HG03432 (cell line): ENCODE measurements at regions not wholly inside any gene's neighbourhood (a gene's known extent, or its start where the extent isn't known, plus 50 kb on each side); places are given as distances from the start of the nearest gene placed in this dataset.

Source experiments
- ATAC-seq: cut with Tn5 transposase; IDR thresholded peaks from one replicate; pipeline ENCODE4 v1.9.1; 2021; ENCODE audit warnings: mild to moderate bottlenecking, moderate library complexity; ENCODE audit not compliant: unreplicated experiment

GRCh38 chr3:68328049-68328448 is 604.3 kb downstream of the TAFA4 start:
- ATAC-seq: no peak

DNA sequence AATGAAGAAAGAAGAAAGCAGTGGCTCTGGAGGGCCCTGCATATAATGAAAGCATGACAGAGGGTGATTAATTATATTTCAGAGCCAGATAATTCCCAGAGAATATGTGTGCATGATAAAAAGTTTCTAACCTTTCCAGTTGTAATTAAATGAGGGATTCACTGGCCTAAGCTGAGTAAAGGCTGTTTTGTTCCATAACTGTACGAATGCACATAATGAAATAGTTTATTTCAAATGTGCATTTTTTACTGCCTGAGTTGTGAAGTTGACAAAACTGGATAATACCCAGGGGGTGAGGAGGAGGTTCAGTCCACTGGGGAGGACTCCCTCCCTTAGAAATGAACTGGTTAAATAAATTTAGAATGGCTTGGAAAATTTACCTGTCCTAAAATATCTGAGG is 616.4 kb downstream of the TAFA4 start:
- ATAC-seq: no peak

GRCh38 chr3:68315546-68315945 is 616.8 kb downstream of the TAFA4 start:
- no peak for ATAC-seq

- ATAC-seq: no peak
Measured at GRCh38 chr3:68306571-68306970, 625.8 kb downstream of the TAFA4 start.

DNA sequence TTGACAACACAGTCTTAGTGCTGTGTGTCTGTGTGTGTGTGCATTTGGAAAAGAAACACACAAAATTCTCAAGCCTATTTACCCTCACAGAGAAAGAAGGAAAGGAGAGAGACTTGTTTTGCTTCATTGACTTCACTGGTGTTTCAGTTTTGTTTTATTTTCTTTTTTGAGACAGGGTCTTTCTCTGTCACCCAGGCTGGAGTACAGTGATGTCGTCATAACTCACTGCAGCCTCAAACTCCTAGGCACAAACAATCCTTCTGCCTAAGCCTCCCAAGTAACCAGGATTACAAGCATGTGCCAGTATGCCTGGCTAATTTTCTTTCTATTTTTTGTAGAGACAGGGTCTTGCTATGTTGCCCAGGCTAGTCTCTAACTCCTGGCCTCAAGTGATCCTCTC is 636.9 kb downstream of the TAFA4 start:
- ATAC-seq: no peak

DNA sequence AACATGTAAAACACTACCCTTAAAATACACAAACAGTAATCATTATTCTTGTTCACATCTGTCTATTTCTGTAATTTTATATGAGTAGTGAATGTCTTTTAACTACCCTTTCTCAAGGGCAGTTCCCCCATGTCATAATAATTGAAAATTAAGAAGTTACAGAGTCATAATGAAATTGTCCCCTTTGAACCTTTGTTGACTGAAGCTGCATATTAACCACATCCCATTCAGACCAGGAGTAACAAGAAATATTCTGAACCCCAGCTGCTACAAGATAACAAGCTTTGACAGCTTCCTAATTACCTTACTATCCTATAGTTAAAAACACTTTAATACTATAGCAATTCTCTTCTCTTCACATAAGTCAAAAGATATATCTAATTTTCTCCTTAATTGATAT is 635.9 kb upstream of the SUCLG2 start:
- ATAC-seq: no peak

- no peak for ATAC-seq
Measured at GRCh38 chr3:68288085-68288484, 633.7 kb upstream of the SUCLG2 start.

DNA sequence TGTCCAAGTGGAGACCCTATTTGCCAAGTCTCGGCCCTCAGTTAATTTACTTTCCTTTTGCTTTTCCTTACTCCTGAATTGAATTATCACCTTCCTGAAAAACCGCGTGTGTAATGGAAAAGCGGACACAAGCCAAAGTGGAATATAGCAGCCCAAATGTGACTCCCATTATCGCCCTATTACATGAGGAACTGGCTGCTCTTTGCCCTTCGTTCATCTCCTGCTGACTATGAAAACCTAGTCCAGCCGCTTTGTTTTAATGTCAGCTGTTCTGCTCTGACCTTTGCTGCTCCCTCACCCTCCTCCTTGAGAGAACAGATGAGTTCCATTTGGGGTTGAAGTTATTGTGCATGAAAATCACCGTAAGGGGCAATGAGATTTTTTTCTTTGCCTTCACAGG is 632.7 kb upstream of the SUCLG2 start:
- ATAC-seq: no peak

DNA sequence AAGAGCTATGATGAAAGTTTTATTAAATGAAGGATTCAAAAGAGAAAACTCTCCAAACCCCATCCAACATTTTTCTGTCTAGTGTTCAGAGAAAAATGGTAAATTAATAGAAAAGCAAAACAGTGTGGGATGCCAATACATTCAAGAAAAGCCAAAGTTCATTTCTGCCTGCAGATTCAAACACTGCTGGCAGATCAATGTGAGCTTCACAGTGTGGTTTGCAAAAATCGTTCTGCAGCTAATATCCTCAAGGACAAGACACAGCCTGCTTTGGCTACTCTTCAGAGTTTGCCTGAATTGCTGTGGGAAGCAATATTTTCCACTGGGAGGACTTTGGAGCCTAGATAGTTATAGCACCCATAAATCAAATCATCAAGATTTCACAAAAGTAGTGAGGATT is 619.9 kb upstream of the SUCLG2 start:
- no peak for ATAC-seq

DNA sequence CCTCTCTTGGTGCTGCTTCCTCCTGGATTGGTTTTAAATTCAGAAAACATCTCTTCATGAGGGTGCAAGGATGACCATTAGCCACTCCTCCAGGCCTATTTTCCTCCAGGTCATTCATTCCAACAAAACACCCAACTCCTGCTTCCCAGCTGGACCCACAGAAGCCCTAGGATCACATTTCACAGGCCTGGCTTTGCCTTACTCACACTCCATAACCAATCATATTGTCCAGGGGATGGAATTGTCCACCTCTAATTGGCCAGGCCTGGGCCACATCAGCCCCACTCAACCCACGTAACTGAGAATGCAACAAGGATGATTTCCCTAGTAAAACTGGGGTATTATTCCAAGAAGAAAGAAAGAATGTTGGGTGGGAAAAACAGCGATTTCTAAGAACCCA is 616.7 kb upstream of the SUCLG2 start:
- ATAC-seq: no peak

GRCh38 chr3:68256635-68257223 is 602.3 kb upstream of the SUCLG2 start:
- no peak for ATAC-seq

- ATAC-seq: no peak
Measured at GRCh38 chr3:68249265-68249664, 594.9 kb upstream of the SUCLG2 start.

DNA sequence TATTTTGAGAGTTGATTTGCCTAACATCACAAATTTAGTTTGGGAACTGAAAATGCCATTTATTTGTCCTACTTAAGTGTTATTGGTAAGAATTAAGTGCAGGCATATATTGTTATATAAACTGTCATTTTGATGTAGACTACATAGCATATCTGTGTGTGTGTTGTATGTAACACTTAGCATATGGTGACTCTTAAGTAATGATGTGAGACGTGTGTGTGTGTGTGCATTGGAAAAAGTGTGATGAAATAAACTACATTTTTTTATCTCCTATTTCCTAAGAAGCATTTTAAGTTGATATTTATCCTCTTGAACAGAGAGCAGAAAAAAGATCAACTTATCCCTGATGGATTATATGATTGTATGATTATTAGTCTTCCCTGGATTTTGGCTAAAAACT is 588.2 kb upstream of the SUCLG2 start:
- no peak for ATAC-seq

GRCh38 chr3:68239542-68239941 is 585.1 kb upstream of the SUCLG2 start:
- no peak for ATAC-seq

- ATAC-seq: no peak
Measured at GRCh38 chr3:68234076-68234780, 579.8 kb upstream of the SUCLG2 start.

DNA sequence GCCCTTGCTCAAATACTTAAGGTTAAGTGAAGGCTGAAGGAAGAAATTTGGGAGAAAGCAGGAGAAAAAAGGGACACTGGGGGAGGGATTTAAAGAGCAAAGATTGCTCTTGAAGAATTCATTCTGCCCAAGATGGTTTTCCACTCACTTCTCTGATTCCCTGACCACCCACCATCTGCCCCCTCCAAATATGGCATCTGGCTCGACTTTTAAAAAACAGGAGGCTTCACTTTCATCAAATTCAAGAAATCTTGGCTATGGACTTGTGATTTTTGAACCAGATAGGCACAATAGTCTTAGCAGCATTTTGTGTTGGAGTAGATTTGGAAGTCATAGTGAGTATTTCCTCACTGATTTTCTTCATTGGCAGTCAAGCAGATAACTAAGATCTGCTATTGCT is 574.4 kb upstream of the SUCLG2 start:
- no peak for ATAC-seq

DNA sequence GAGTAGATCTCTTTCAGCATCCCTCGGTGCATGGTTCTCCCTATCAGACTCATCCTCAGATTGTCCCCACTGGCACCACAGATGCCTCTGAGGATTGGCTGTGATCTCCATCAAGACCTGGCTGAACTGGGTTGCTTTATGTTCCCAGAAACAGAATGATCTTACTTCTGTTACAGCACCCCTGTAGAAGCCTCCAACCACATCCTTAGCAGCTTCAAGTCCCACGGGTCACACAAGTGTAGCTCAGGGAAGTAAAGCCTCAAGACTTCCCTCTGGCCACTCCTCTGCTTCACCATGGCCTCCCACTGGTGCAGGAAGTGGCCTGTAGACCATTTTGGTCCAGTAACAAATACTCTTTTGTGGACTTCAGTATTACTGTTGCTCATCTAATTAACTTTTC is 566.4 kb upstream of the SUCLG2 start:
- ATAC-seq: no peak

DNA sequence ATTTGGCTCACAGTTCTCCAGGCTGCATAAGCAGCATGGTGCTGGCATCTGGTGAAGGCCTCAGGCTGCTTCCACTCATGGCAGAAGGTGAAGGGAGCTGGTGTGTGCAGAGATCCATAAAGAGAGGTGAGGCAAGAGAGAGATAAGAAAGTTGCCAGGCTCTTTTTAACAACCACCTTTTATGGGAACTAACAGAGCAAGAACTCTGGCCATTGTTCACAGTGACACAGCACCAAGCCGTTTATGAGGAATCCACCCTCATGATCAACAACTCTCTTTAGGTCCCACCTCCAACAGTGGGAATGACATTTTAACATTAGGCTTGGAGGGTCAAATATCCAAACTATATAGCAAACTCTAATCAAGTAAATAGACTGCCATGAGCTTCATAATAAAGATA is 557.2 kb upstream of the SUCLG2 start:
- ATAC-seq: no peak

- no peak for ATAC-seq
Measured at GRCh38 chr3:68210635-68211034, 556.2 kb upstream of the SUCLG2 start.

DNA sequence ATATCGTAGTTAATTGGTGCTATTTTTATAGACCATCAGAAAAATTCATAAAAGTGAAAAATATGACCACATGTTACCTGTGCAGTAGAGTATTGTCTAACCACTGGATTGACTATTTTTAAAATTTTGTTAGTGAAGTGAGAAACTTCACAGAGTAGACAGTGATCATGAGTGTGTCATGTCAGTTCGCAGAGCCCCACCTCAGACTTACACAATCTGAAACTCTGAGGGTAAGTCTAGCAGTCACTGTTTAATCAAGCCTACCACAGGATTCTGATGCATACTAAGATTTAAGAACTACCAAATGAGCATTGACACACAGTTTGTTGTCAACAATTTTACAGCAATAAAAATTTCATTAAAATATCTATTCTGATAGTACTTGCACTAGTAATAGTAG is 552.9 kb upstream of the SUCLG2 start:
- ATAC-seq: no peak

DNA sequence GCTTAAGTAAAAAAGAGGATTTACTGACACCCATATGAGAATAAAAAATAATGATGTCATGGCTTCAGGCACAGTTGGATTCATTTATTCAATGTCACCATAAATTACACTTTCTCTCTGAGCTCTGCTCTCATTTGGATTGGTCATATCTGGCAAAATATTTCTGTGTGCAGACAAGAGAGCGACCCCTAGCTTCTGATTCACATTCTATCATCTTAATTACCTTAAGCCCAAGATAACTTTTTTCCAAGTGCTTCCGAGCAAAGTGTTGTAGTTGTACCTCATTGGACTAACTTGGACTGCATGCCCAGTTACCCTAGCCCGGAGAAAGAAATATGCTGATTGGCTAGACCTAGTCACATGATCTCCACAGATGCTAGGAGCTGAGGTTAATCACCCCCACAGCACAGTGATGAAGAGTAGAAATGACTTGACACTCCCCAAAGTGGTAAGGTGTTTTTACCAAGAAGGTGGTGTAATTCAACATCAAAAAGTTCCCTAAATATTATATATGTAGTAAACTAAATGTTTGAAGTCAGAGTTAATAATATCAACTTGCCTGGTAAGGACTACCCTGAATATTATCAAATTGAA is 552.2 kb upstream of the SUCLG2 start:
- no peak for ATAC-seq

DNA sequence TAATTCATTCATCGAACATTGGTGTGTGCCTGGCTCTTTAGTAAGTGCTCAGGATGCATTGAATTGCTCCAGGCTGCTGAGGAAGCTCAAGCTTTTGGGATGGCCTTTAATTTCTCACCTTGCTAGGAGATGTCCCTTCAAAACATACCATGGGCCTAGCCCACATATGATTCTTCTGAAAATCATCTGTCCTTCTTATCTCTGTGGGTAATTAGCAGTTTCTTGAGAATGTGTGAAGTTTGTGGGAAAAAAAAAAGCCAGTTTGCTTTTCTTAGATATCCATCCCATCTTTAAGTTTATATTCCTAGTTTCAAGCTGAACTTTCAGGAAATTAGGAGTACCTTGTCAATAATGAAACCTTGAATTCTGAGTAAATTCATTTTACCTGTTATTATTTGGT is 532.3 kb upstream of the SUCLG2 start:
- no peak for ATAC-seq

DNA sequence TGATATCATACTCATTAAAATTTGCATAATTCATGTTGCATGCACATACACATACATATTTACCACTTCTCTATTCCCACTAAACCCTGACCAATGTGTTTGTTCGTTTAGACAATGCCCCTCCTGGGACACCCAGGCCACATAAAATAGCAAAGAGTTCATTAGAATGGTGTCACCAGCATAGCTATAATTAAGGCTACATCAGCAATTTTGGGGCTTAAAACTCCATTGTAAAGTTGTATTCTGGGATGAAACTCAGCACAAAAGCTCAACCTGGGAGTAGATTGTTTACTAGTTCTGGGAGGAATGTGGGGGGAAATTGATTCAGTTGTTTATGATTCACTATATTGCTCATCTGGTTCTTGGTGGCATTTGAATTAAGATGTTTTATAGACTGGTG is 522.2 kb upstream of the SUCLG2 start:
- no peak for ATAC-seq
